ENCODE measurements at regions not wholly inside any gene's neighbourhood (a gene's known extent, or its start where the extent isn't known, plus 50 kb on each side); places are given as distances from the start of the nearest gene placed in this dataset.

GRCh38 chr14:71319666-71320065 lies 412.4 kb downstream of the PCNX1 start:
- Histone ChIP-seq H3K27ac (ENCODE audit: low read length) (peak overlapping the region; percentile 72), H3K27me3 (ENCODE audit: low read depth, low read length) (no peaks in the 10 kb centered on the region), H3K4me1 (ENCODE audit: control insufficient read depth in 1 of 2, insufficient read depth in 2 of 2, low read length in 2 of 2) (peaks cover 0 to 12% of the 10 kb centered on the region in 2 donors), H3K4me3 (ENCODE audit: low read depth in 1 of 2, low read length in 2 of 2) (peak overlapping the region; percentile 78 to 86), H3K36me3 (ENCODE audit: control insufficient read depth in 1 of 2, insufficient read depth in 2 of 2, low read length in 2 of 2) (peaks cover 0 to 2% of the 10 kb centered on the region in 2 donors), H3K9me3 (ENCODE audit: control insufficient read depth in 1 of 2, low read length in 2 of 2) (no peaks in the 10 kb centered on the region)

- Histone ChIP-seq H3K4me1 (ENCODE audit: control insufficient read depth in 1 of 2, insufficient read depth in 2 of 2, low read length in 2 of 2) (peaks cover 0 to 12% of the 10 kb centered on the region in 2 donors), H3K27me3 (ENCODE audit: low read depth, low read length) (no peaks in the 10 kb centered on the region), H3K4me3 (ENCODE audit: low read depth in 1 of 2, low read length in 2 of 2) (peak within 1 kb of the TSS; percentile 86 to 88), H3K27ac (ENCODE audit: low read length) (peak within 1 kb of the TSS; percentile 88), H3K36me3 (ENCODE audit: control insufficient read depth in 1 of 2, insufficient read depth in 2 of 2, low read length in 2 of 2) (peaks cover 0 to 2% of the 10 kb centered on the region in 2 donors), H3K9me3 (ENCODE audit: control insufficient read depth in 1 of 2, low read length in 2 of 2) (no peaks in the 10 kb centered on the region)
Measured at GRCh38 chr14:71320107-71320733, 413.0 kb downstream of the PCNX1 start, which contains the start of gene SIPA1L1. Gene SIPA1L1 (plus strand): TSS chr14:71320476.

- Histone ChIP-seq H3K4me3 (ENCODE audit: low read depth in 1 of 2, low read length in 2 of 2) (peak overlapping the region; percentile 86 to 88), H3K27me3 (ENCODE audit: low read depth, low read length) (no peaks in the 10 kb centered on the region), H3K9me3 (ENCODE audit: control insufficient read depth in 1 of 2, low read length in 2 of 2) (no peaks in the 10 kb centered on the region), H3K36me3 (ENCODE audit: control insufficient read depth in 1 of 2, insufficient read depth in 2 of 2, low read length in 2 of 2) (peaks cover 0 to 2% of the 10 kb centered on the region in 2 donors), H3K27ac (ENCODE audit: low read length) (peak overlapping the region; percentile 88), H3K4me1 (ENCODE audit: control insufficient read depth in 1 of 2, insufficient read depth in 2 of 2, low read length in 2 of 2) (peaks cover 0 to 12% of the 10 kb centered on the region in 2 donors)
Measured at GRCh38 chr14:71320734-71321573, 413.7 kb downstream of the PCNX1 start.

GRCh38 chr14:71321574-71322315 lies 414.5 kb downstream of the PCNX1 start:
- peaks cover 0 to 12% of the 10 kb centered on the region in 2 donors for H3K4me1 ChIP-seq (ENCODE audit: control insufficient read depth in 1 of 2, insufficient read depth in 2 of 2, low read length in 2 of 2)
- H3K27me3 ChIP-seq (ENCODE audit: low read depth, low read length): no peaks in the 10 kb centered on the region
- H3K36me3 ChIP-seq (ENCODE audit: control insufficient read depth in 1 of 2, insufficient read depth in 2 of 2, low read length in 2 of 2): peaks cover 0 to 2% of the 10 kb centered on the region in 2 donors
- no peaks in the 10 kb centered on the region for H3K9me3 ChIP-seq (ENCODE audit: control insufficient read depth in 1 of 2, low read length in 2 of 2)
- peak overlapping the region; percentile 88 for H3K27ac ChIP-seq (ENCODE audit: low read length)
- H3K4me3 ChIP-seq (ENCODE audit: low read depth in 1 of 2, low read length in 2 of 2): peak overlapping the region; percentile 86 to 88

GRCh38 chr14:71322655-71323250 lies 415.5 kb downstream of the PCNX1 start:
- H3K27ac ChIP-seq (ENCODE audit: low read length): no peak overlapping the region
- H3K27me3 ChIP-seq (ENCODE audit: low read depth, low read length): no peaks in the 10 kb centered on the region
- H3K9me3 ChIP-seq (ENCODE audit: control insufficient read depth in 1 of 2, low read length in 2 of 2): no peaks in the 10 kb centered on the region
- H3K4me1 ChIP-seq (ENCODE audit: control insufficient read depth in 1 of 2, insufficient read depth in 2 of 2, low read length in 2 of 2): peaks cover 0 to 12% of the 10 kb centered on the region in 2 donors
- peaks cover 0 to 2% of the 10 kb centered on the region in 2 donors for H3K36me3 ChIP-seq (ENCODE audit: control insufficient read depth in 1 of 2, insufficient read depth in 2 of 2, low read length in 2 of 2)
- peak overlapping the region in 1 of 2 donors; percentile 23 for H3K4me3 ChIP-seq (ENCODE audit: low read depth in 1 of 2, low read length in 2 of 2)

GRCh38 chr14:71324767-71325272 lies 417.6 kb downstream of the PCNX1 start:
- no peaks in the 10 kb centered on the region for H3K9me3 ChIP-seq (ENCODE audit: control insufficient read depth in 1 of 2, low read length in 2 of 2)
- peaks cover 0 to 12% of the 10 kb centered on the region in 2 donors for H3K4me1 ChIP-seq (ENCODE audit: control insufficient read depth in 1 of 2, insufficient read depth in 2 of 2, low read length in 2 of 2)
- no peaks in the 10 kb centered on the region for H3K27me3 ChIP-seq (ENCODE audit: low read depth, low read length)
- H3K4me3 ChIP-seq (ENCODE audit: low read depth in 1 of 2, low read length in 2 of 2): no peak overlapping the region
- H3K36me3 ChIP-seq (ENCODE audit: control insufficient read depth in 1 of 2, insufficient read depth in 2 of 2, low read length in 2 of 2): peaks cover 0 to 2% of the 10 kb centered on the region in 2 donors
- H3K27ac ChIP-seq (ENCODE audit: low read length): no peak overlapping the region

GRCh38 chr14:71327691-71328090 lies 420.4 kb downstream of the PCNX1 start:
- Histone ChIP-seq H3K27ac (ENCODE audit: low read length) (no peak overlapping the region), H3K27me3 (ENCODE audit: low read depth, low read length) (no peaks in the 10 kb centered on the region), H3K9me3 (ENCODE audit: control insufficient read depth in 1 of 2, low read length in 2 of 2) (no peaks in the 10 kb centered on the region), H3K4me3 (ENCODE audit: low read depth in 1 of 2, low read length in 2 of 2) (no peak overlapping the region), H3K36me3 (ENCODE audit: control insufficient read depth in 1 of 2, insufficient read depth in 2 of 2, low read length in 2 of 2) (no peaks in the 10 kb centered on the region), H3K4me1 (ENCODE audit: control insufficient read depth in 1 of 2, insufficient read depth in 2 of 2, low read length in 2 of 2) (peaks cover 3 to 6% of the 10 kb centered on the region in 2 donors)

GRCh38 chr14:71328183-71328582 lies 420.9 kb downstream of the PCNX1 start:
- H3K27me3 ChIP-seq (ENCODE audit: low read depth, low read length): no peaks in the 10 kb centered on the region
- H3K4me1 ChIP-seq (ENCODE audit: control insufficient read depth in 1 of 2, insufficient read depth in 2 of 2, low read length in 2 of 2): peaks cover 0 to 6% of the 10 kb centered on the region in 2 donors
- H3K9me3 ChIP-seq (ENCODE audit: control insufficient read depth in 1 of 2, low read length in 2 of 2): no peaks in the 10 kb centered on the region
- H3K27ac ChIP-seq (ENCODE audit: low read length): no peak overlapping the region
- H3K36me3 ChIP-seq (ENCODE audit: control insufficient read depth in 1 of 2, insufficient read depth in 2 of 2, low read length in 2 of 2): no peaks in the 10 kb centered on the region
- H3K4me3 ChIP-seq (ENCODE audit: low read depth in 1 of 2, low read length in 2 of 2): no peak overlapping the region

- H3K27ac ChIP-seq (ENCODE audit: low read length): no peak overlapping the region
- H3K9me3 ChIP-seq (ENCODE audit: control insufficient read depth in 1 of 2, low read length in 2 of 2): no peaks in the 10 kb centered on the region
- H3K4me3 ChIP-seq (ENCODE audit: low read depth in 1 of 2, low read length in 2 of 2): no peak overlapping the region
- H3K27me3 ChIP-seq (ENCODE audit: low read depth, low read length): no peaks in the 10 kb centered on the region
- peaks cover 0 to 6% of the 10 kb centered on the region in 2 donors for H3K4me1 ChIP-seq (ENCODE audit: control insufficient read depth in 1 of 2, insufficient read depth in 2 of 2, low read length in 2 of 2)
- no peaks in the 10 kb centered on the region for H3K36me3 ChIP-seq (ENCODE audit: control insufficient read depth in 1 of 2, insufficient read depth in 2 of 2, low read length in 2 of 2)
Measured at GRCh38 chr14:71328954-71329353, 421.7 kb downstream of the PCNX1 start.

GRCh38 chr14:71331403-71331802 lies 424.1 kb downstream of the PCNX1 start:
- H3K9me3 ChIP-seq (ENCODE audit: control insufficient read depth in 1 of 2, low read length in 2 of 2): no peaks in the 10 kb centered on the region
- no peaks in the 10 kb centered on the region for H3K27me3 ChIP-seq (ENCODE audit: low read depth, low read length)
- no peak overlapping the region for H3K27ac ChIP-seq (ENCODE audit: low read length)
- H3K4me3 ChIP-seq (ENCODE audit: low read depth in 1 of 2, low read length in 2 of 2): no peak overlapping the region
- peaks cover 0 to 6% of the 10 kb centered on the region in 2 donors for H3K4me1 ChIP-seq (ENCODE audit: control insufficient read depth in 1 of 2, insufficient read depth in 2 of 2, low read length in 2 of 2)
- no peaks in the 10 kb centered on the region for H3K36me3 ChIP-seq (ENCODE audit: control insufficient read depth in 1 of 2, insufficient read depth in 2 of 2, low read length in 2 of 2)
